CD8-positive, alpha-beta memory T cell (primary cell): ENCODE measurements at regions not wholly inside any gene's neighbourhood (a gene's known extent, or its start where the extent isn't known, plus 50 kb on each side); places are given as distances from the start of the nearest gene placed in this dataset.
"Not testable (repeated sequence)": the region's sequence is repeated elsewhere in the genome, so short reads cannot be mapped to it uniquely, and the experiment has no call there.

Experiments used
- CTCF ChIA-PET: fragments of 350-600 bp; sonication (Branson Sonifier 250); formaldehyde crosslinking; loops from one replicate; lab custom pipeline; 2021; ENCODE audit warnings: antibody characterized with exemption; lab: Charles Lee
- POLR2A ChIA-PET: fragments of 350-600 bp; sonication (Branson Sonifier 250); formaldehyde crosslinking; loops from one replicate; lab custom pipeline; 2021; ENCODE audit warnings: antibody characterized with exemption; lab: Charles Lee
- DNase-seq, 5 donors: peaks; one replicate each; pipeline versions ENCODE4 v3.0.0 to v3.0.0-alpha.2; 2020 to 2022; ENCODE audit warnings: mixed read lengths in 1 of 5
- H3K27ac ChIP-seq: one replicate; pipeline ENCODE4 v1.7.0; 2013; ENCODE audit warnings: low read depth, mild to moderate bottlenecking, low read length, moderate library complexity
- H3K27me3 ChIP-seq: 2 replicates; pipeline ENCODE4 v1.7.0; 2013; ENCODE audit warnings: low read length, mild to moderate bottlenecking; ENCODE audit not compliant: insufficient read depth, poor library complexity, severe bottlenecking
- H3K36me3 ChIP-seq: 2 replicates; pipeline ENCODE4 v1.7.0; 2013; ENCODE audit warnings: mild to moderate bottlenecking, low read length, moderate library complexity; ENCODE audit not compliant: insufficient read depth
- H3K4me1 ChIP-seq: 2 replicates; pipeline ENCODE4 v1.7.0; 2013; ENCODE audit warnings: mild to moderate bottlenecking, low read length, moderate library complexity; ENCODE audit not compliant: insufficient read depth
- H3K4me3 ChIP-seq: 2 replicates; pipeline ENCODE4 v1.7.0; 2013; ENCODE audit warnings: mild to moderate bottlenecking, low read length
- H3K9me3 ChIP-seq: 2 replicates; pipeline ENCODE4 v1.7.0; 2013; ENCODE audit warnings: mild to moderate bottlenecking, low read length
- H3K27ac Mint-ChIP-seq, 8 donors: one replicate each; pipeline ENCODE4 v1.8.0; 2020 to 2021; ENCODE audit warnings: mixed read lengths in 8 of 8, mild to moderate bottlenecking in 6 of 8, inconsistent platforms in 3 of 8, moderate library complexity in 3 of 8
- H3K27me3 Mint-ChIP-seq, 2 donors: one replicate each; pipeline ENCODE4 v1.8.0; 2020 to 2021; ENCODE audit warnings: mixed read lengths in 2 of 2, mild to moderate bottlenecking in 1 of 2, moderate library complexity in 1 of 2
- H3K36me3 Mint-ChIP-seq, 3 donors: one replicate each; pipeline ENCODE4 v1.8.0; 2020 to 2021; ENCODE audit warnings: mixed read lengths in 3 of 3, inconsistent platforms in 1 of 3, mild to moderate bottlenecking in 1 of 3
- H3K4me1 Mint-ChIP-seq, 3 donors: one replicate each; pipeline ENCODE4 v1.8.0; 2020 to 2021; ENCODE audit warnings: mixed read lengths in 3 of 3, inconsistent platforms in 1 of 3, mild to moderate bottlenecking in 1 of 3
- H3K4me3 Mint-ChIP-seq, 7 donors: one replicate each; pipeline ENCODE4 v1.8.0; 2020 to 2021; ENCODE audit warnings: mixed read lengths in 7 of 7, mild to moderate bottlenecking in 6 of 7, moderate library complexity in 4 of 7, inconsistent platforms in 2 of 7
- H3K9me3 Mint-ChIP-seq, 5 donors: one replicate each; pipeline ENCODE4 v1.8.0; 2020 to 2022; ENCODE audit warnings: mixed read lengths in 5 of 5, mild to moderate bottlenecking in 3 of 5, moderate library complexity in 2 of 5, inconsistent platforms in 1 of 5

DNA sequence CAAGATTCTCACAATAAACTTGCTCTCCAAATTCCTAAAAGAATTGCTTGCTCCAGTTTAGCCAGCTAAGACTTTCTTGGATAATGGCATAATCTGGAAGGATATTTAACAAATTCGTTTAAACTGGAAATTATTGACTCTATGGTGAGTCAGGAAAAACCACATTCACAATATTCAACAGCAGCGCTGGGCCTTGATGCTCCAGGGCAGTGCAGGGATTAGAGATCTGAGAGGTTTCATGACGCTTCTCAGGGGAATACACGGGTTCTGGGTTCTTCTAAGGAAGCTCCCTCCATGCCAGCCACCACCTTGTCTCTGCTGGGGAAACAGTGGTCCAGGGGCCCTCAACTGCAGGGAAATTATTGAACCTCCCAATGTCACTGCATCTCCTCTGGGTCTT, 123.3 kb upstream of the FAM20C start:
- H3K27me3 ChIP-seq, CTCF ChIA-PET, H3K4me1 ChIP-seq, DNase-seq, H3K4me3 ChIP-seq, H3K27ac Mint-ChIP-seq, H3K4me1 Mint-ChIP-seq, H3K27ac ChIP-seq, H3K36me3 Mint-ChIP-seq, H3K9me3 ChIP-seq, H3K9me3 Mint-ChIP-seq, H3K36me3 ChIP-seq, POLR2A ChIA-PET, H3K4me3 Mint-ChIP-seq: not testable (repeated sequence)
- peaks cover 0 to 11% of the 10 kb centered on the region in 2 donors for H3K27me3 Mint-ChIP-seq

DNA sequence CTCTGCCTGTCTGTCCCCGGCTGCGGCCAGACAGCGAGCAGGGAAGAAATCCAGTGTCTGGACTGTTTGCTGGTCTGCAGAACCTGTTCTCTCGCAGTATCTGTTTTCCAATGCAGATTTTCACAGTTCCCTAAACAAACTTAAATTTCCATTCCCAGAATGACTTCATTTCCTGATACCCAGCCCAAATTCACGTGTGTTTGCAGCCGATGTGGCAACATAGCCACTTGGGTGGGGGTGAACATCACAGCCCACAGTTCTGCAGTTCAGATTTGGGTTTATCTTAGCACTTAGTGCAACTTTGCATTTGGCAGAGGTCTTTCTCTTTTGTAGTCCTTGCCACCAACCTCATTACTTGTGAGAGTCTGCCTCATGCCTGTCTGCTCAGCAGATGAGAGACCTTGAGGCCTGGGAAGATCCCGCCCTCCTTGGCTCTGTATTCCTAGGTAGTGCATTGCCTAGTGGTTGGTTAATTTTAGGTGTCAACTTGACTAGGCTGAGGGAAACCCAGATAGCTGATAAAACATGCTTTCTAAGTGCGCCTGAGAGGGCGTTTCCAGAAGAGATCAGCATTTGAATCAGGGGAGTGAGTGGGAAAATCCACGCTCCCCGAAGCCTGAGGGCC, 122.8 kb upstream of the FAM20C start:
- H3K9me3 Mint-ChIP-seq, H3K4me3 Mint-ChIP-seq, CTCF ChIA-PET, H3K4me1 Mint-ChIP-seq, DNase-seq, H3K36me3 ChIP-seq, H3K4me3 ChIP-seq, H3K27ac ChIP-seq, H3K27me3 ChIP-seq, H3K4me1 ChIP-seq, H3K9me3 ChIP-seq, H3K36me3 Mint-ChIP-seq, POLR2A ChIA-PET, H3K27ac Mint-ChIP-seq: not testable (repeated sequence)
- peaks cover 0 to 11% of the 10 kb centered on the region in 2 donors for H3K27me3 Mint-ChIP-seq

DNA sequence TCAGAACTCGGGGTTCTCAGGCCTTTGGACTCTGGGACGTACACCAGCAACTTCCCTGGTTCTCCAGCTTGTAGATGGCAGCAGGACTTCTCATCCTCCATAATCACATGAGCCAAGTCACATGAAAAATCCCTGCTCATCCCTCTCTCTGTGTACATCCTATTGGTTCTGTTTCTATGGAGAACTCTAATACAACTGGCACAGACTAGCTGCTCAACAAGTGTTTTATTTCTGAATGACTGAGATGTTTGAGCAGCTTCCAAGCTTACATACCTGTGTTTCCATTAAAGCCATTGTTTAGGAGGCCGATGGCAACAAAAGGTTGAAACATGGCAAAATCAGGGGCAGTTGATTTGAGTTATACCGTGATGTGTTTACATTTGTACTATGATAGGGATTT, 122.2 kb upstream of the FAM20C start:
- H3K4me1 Mint-ChIP-seq, H3K27ac ChIP-seq, DNase-seq, H3K27ac Mint-ChIP-seq, H3K36me3 Mint-ChIP-seq, H3K9me3 Mint-ChIP-seq, H3K4me3 ChIP-seq, H3K9me3 ChIP-seq, H3K4me1 ChIP-seq, CTCF ChIA-PET, H3K27me3 ChIP-seq, H3K36me3 ChIP-seq, POLR2A ChIA-PET, H3K4me3 Mint-ChIP-seq: not testable (repeated sequence)
- H3K27me3 Mint-ChIP-seq: peaks cover 0 to 11% of the 10 kb centered on the region in 2 donors

DNA sequence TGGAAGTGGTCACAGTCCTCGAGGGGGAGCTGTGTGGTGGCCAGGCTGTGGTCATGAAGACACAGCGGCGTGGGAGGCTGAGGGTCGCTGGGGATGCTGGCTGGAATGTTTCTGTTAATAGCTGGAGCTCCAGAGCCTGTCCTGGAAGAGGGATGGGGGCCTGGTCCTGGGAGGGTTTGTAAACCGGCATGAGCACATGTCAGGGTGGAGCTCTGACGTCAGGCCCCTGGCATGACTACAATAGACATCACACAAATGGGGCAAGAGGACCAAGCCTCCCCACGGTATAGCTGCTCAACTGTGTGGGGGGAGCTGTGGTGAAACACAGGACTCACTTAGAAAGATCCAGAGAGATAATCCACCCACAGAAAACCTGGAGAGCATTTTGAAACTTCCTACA, 121.4 kb upstream of the FAM20C start:
- H3K4me1 Mint-ChIP-seq, H3K4me3 Mint-ChIP-seq, H3K9me3 Mint-ChIP-seq, H3K27me3 ChIP-seq, H3K9me3 ChIP-seq, CTCF ChIA-PET, H3K36me3 ChIP-seq, H3K27ac Mint-ChIP-seq, H3K27ac ChIP-seq, H3K4me3 ChIP-seq, POLR2A ChIA-PET, DNase-seq, H3K36me3 Mint-ChIP-seq, H3K4me1 ChIP-seq: not testable (repeated sequence)
- peaks cover 0 to 11% of the 10 kb centered on the region in 2 donors for H3K27me3 Mint-ChIP-seq

DNA sequence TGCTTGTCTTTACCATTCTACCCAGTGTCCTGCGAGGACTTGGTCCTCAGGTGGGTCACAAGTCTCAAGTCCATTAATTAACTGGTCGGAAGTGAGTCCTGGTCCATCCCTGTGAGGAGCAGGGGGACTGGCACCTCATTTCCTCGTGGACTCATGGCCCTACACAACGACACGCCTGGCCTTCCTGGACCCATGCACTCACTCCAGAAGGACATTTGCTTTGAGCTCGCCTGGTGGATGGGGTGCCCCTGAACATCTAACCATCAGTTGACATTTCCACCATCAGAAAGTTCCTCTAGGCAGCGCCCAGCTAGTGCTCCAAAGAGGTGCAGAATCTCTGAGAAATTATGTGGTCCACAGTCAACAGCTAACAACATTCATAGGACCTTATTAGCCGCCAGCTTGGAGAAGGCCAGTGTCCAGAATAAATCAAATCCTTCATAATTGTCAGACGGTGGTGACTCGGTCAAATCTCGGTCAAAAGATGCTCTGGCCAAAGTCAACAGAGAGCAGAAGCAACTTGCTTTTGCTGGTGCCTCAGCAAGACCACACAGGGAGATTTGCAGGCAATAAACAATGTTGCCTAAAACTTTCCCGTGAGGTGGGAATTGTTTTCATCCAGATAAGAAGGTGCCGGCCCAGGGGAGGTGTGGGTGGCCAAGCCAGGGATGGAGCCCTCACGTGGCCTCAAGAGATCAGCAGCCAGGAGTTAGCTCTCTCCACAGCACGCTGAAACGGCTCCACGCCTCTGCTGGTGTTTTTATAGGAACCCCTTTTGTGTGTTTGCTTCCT, 119.9 kb upstream of the FAM20C start:
- CTCF ChIA-PET: not testable (repeated sequence)

DNA sequence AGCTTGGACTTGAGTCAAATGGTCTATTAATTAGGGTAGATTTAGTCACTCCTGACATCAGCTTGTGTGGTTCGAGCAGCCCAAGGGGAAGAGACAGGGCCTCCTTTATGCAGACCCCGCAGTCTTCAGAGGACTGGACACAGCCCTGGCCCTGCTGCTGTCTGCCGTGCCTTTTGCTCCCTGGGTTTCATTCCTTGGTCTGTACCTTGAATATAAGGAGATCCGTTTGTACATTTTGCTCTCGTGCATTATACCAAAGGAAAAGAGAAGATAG, 119.4 kb upstream of the FAM20C start:
- H3K27ac ChIP-seq, H3K9me3 ChIP-seq, H3K4me3 Mint-ChIP-seq, H3K36me3 Mint-ChIP-seq, H3K4me3 ChIP-seq, CTCF ChIA-PET, H3K4me1 Mint-ChIP-seq, H3K36me3 ChIP-seq, POLR2A ChIA-PET, H3K9me3 Mint-ChIP-seq, H3K27ac Mint-ChIP-seq, H3K4me1 ChIP-seq, H3K27me3 ChIP-seq, DNase-seq, H3K27me3 Mint-ChIP-seq: not testable (repeated sequence)

More for the DNA sequence above, 119.9 kb upstream of the FAM20C start:
- H3K4me1 Mint-ChIP-seq, H3K4me3 Mint-ChIP-seq, H3K36me3 Mint-ChIP-seq, POLR2A ChIA-PET, H3K9me3 Mint-ChIP-seq, H3K9me3 ChIP-seq, H3K4me3 ChIP-seq, H3K27ac Mint-ChIP-seq, H3K27me3 ChIP-seq, H3K4me1 ChIP-seq, H3K36me3 ChIP-seq, H3K27me3 Mint-ChIP-seq, DNase-seq, H3K27ac ChIP-seq: not testable (repeated sequence)

DNA sequence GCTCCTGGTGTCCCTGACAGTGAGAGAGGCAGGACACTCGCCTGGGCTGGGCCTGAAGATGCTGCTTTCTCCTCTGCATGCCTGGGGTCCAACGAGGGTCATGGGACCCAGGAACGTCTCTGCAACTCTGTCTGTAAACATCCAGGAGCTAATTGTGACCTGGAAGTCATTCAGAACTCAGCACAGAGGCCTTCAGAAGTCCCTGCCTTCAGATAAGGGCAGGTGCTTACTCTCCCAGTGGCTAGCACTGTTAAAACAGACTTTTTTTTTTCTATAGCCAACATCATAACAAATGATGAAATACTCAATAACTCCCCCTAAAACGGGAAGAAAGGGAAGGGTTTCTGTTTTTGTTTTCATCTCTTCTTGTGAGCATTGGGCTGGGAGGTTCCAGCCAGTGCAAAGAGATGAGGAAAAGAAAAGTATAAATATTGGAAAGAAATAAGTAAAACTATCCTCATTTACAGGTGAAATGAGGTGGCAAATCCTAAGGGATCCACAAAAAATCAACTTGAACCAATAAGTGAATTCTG, 118.3 kb upstream of the FAM20C start:
- H3K4me1 Mint-ChIP-seq, H3K27ac ChIP-seq, CTCF ChIA-PET, H3K4me1 ChIP-seq, H3K4me3 Mint-ChIP-seq, H3K9me3 ChIP-seq, H3K36me3 Mint-ChIP-seq, POLR2A ChIA-PET, H3K9me3 Mint-ChIP-seq, DNase-seq, H3K27me3 Mint-ChIP-seq, H3K27me3 ChIP-seq, H3K27ac Mint-ChIP-seq, H3K4me3 ChIP-seq, H3K36me3 ChIP-seq: not testable (repeated sequence)

DNA sequence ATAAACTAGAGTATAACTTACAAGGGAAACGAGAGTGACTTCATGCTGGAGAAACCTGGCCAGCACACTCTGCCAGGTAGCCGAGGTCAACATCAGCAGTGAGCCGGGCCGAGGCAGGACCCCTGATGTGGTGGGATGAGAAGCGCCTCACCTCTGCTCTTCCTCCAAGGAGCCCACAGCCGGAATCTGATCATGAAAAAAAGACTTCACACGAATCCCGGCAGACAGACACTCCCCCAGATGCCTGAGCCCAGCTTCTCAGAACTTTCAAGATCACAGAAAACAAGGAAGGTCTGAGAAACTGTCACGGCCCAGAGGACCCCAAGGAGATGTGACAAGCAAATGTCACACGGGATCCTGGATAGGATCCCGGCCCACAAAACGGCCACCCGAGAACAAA, 116.9 kb upstream of the FAM20C start:
- H3K27ac Mint-ChIP-seq, H3K36me3 Mint-ChIP-seq, DNase-seq, H3K4me3 ChIP-seq, H3K4me3 Mint-ChIP-seq, H3K4me1 Mint-ChIP-seq, CTCF ChIA-PET, H3K9me3 Mint-ChIP-seq, H3K36me3 ChIP-seq, H3K9me3 ChIP-seq, H3K27me3 Mint-ChIP-seq, H3K4me1 ChIP-seq, POLR2A ChIA-PET, H3K27ac ChIP-seq, H3K27me3 ChIP-seq: not testable (repeated sequence)
